Posterior vena cava (tissue), 2 donors: ENCODE measurements at regions not wholly inside any gene's neighbourhood (a gene's known extent, or its start where the extent isn't known, plus 50 kb on each side); places are given as distances from the start of the nearest gene placed in this dataset.

Experiments
- DNase-seq: peaks from one replicate; pipeline ENCODE4 v3.0.0-alpha.2; 2020; ENCODE audit warnings: low spot score
- intact Hi-C, 2 donors: fragments of 100-400 bp; cut with DNase I; formaldehyde crosslinking; loops; one replicate each; pipeline versions ENCODE4 v1.14.1 to v1.14.2; 2022 to 2023
- donor health status: DM: yes; HTN: yes; CAD: no.
- donor health status: DM: yes; HTN: yes; CAD: no.

DNA sequence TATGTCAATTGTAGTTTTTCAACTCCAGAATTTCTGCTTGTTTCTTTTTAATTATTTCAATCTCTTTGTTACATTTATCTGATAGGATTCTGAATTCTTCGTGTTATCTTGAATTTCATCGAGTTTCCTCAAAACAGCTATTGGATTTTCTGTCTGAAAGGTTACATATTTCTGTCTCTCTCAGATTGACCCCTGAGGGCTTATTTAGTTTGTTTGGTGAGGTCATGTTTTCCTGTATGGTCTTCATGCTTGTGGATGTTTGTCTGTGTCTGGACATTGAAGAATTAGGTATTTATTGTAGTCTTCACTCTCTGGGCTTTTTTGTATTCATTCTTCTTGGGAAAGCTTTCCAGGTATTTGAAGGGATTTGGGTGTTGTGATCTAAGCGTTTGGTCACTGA is 85.6 kb downstream of the SNAPC1 start:
- no peak for DNase-seq
- intact Hi-C loops, result no loop called here

DNA sequence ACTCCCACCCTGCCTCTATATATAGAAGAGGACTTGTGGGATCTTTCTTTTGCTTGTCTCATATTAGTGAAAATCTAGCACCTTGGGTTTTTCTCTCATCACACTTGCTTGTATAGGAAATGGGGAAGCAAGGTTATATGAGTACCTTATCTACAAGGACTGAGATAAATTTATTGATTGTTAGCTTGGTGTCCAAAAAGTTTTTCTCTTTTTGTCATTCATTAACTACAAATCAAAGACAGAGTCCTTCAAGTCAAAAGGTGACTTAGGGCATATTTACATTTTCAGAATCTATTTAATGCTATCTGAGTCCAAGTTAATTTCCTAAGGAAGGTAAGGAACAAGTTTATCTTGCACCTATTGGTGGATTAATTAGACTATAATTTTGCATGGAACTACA is 92.7 kb downstream of the SNAPC1 start:
- intact Hi-C loops, result loop anchor here in 1 of 2 donors (5.0 kb wide), 1 partner anchor 1567 kb away; no protein-coding TSS in a partner anchor
- DNase-seq, result no peak

DNA sequence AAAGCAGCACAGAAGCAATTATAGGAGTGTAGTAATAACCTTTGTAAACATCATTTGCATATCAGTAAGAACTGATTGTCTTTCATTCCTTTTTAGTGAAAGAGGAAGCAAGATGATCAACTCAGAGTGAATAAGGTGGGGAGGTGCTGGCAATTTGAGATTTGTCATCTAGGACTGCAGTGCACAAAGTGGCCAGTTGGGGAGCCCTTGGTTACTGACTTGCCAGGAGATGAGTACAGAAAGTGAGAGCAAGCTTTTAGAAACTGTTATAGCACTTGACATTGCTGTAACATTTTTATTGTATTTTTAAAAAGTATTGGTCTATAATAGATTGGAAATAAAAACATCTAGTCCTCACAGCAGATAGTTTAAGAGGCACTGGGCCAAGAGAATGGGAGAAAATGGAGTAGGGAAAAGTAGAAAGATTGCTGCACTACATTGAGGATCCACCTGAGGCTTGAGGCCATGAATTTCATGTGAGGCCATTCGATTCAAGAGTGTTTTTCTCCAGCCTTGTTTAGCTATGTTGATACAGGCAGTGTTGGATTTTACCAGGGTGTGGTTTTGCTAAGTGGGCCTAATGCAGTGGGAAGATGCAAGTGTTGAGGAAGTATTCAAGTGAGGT is 98.2 kb downstream of the SNAPC1 start:
- DNase-seq, result no peak
- intact Hi-C loops, result no loop called here

DNA sequence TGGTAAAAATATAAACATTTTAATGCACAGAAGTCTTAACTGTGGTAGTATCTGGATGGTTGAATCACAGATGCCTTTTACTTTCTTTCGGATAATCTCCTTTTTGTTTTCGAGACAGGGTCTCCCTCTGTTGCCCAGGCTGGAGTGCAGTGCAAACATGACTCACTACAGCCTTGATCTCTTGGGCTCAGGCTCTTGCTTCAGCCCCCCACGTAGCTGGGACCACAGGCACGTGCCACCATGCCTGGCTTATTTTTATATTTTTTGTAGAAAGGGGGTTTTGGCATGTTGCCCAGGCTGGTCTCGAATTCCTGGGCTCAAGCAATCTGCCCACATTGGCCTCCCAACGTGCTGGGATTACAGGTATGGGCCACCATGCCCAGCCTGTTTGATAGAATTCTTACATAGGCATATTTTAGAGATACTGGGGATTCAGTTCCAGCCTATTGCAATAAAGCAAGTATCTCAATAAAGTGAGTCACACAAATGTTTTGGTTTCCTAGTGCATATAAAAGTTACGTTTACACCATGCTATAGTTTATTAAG is 99.2 kb downstream of the SNAPC1 start:
- intact Hi-C loops, result no loop called here
- no peak for DNase-seq

DNA sequence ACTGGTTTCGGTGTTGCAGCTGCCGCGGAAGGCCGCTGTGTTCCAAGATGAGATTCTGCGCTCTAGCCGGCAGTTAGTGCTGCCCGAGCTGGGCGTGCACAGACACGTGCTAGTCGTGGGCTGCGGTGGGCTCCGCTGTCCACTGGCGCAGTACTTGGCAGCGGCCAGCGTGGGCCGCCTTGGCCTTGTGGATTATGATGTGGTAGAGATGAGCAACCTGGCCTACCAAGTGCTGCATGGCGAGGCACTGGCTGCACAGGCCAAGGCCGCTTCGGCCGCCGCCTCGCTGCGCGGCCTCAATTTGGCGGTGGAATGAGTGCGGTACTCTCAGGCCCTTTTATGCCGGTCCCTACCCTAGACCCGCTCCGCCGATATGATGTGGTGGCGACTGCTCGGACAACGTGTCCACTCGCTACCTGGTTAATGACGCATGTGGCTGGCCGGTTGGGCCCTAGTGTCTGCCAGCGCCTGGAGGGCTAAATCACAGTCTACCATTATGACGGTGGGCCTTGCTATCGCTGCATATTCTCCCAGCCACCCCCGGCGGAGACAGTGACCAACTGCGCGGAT is 102.2 kb downstream of the SNAPC1 start:
- no peak for DNase-seq
- intact Hi-C loops, result no loop called here

DNA sequence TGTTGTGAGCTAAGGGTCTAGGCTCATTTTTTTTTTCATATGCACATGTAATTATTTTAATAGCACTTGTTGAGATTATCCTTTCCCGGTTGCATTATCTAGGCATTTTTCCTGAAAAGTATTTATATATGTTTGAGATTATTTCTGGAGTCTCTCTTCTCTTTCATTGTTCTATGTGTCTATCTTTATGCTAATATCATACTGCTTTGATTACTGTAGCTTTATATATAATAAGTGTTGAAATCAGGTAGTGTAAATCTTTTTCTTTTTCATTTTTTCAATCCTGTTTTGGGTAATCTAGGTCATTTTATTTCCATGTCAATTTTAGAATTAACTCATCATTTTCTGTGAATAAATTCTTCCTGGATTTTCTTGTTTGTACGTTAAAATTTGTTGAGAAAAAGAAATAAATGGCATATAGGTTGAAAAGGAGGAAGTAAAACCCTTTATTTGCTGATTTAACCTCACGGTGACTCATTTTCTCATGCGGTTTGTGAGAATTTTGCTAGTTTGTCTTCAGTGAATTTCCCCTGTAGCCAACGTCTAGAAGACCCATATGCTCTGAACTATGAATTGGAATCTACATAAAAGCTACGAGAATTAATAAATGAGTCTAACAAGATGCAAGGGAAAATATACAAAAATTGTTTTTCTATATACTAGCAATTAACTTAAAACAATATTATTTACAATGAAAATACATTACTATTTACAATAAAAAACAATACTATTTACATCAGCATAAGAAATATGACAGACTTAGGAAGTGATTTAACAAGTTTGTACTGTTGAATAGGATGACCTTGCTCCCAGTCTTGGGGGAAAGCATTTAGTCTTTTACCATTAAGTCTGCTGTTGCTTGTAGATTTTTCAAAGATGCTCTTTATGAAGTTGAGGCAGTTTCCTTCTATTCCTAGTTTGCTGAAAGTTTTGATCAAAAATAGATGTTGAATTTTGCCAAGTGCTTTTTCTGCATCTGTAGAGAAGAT is 105.0 kb downstream of the SNAPC1 start:
- intact Hi-C loops, result no loop called here
- no peak for DNase-seq

DNA sequence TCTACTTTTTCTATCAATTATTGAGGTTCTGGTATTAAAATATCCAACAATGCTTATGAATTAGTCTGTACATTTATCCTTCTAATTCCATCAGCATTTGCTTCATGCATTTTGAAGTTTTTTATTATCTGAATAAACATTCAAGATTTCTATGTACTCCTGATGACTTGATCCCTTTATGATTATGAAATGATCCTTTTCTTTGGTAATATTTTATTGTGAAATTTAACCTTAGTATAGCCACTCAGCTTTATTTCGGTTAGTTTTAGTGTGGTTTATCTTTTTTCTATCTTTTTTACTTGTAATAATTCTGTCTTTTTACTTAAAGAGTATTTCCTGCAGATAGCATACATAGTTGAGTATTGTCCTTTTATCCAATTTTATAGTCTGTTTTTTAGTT is 106.6 kb downstream of the SNAPC1 start:
- intact Hi-C loops, result no loop called here
- DNase-seq, result no peak

DNA sequence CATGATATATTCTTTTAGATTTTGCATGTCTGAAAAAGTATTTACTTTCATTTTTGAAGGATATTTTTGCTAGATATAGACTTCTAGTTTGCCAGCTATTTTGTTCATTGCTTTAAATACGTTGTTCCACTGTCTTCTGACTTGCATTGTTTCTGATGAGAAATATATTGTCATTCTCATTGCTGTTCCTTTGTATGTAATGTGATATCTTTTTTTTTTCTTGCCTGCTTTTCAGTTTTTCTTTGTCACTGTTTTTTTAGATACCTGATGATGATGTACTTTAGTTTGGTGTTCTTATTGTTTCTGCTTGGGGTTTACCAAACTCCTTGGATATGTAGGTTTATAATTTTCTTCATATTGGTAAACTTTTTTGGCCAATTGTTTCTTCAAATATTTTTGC is 107.9 kb downstream of the SNAPC1 start:
- intact Hi-C loops, result no loop called here
- no peak for DNase-seq

DNA sequence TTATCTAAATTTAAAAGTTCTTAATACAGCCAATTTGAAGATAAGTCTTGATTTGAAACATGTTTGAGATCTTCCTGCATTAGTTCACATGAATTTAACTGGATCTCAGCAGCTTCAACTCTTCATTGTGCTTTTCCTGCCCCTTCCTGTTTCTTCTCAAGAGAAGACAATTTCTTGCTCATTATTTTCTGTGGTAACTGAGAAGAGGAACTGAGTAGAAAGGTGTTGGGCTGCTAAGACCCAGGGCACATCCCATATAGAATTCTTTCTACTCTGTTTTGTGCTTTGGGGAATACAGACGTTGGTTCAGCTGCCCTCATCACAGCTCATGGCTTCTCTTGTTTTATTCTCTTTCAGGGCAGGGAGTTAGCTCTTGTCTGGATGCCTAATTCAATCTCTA is 110.2 kb downstream of the SNAPC1 start:
- intact Hi-C loops, result no loop called here
- DNase-seq, result no peak

DNA sequence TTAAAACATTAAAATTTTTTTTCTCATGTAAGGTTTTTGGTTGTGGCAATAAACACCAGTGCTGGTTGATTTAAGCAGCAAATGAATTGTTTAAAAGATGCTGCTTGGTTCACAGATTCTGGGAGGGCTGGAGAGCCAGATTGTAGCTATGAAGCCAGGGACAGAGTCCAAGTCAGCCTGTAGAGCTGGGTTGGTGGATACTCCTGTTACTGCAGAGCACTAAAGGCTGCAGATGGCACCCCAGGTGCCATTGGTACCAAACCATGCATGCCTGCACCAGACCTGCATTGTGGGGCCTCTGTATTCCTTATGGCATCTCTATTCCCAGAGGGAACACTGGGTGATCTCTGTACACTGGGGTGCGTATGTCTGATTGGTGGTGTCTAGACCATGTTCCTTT is 113.3 kb downstream of the SNAPC1 start:
- intact Hi-C loops, result no loop called here
- DNase-seq, result no peak

DNA sequence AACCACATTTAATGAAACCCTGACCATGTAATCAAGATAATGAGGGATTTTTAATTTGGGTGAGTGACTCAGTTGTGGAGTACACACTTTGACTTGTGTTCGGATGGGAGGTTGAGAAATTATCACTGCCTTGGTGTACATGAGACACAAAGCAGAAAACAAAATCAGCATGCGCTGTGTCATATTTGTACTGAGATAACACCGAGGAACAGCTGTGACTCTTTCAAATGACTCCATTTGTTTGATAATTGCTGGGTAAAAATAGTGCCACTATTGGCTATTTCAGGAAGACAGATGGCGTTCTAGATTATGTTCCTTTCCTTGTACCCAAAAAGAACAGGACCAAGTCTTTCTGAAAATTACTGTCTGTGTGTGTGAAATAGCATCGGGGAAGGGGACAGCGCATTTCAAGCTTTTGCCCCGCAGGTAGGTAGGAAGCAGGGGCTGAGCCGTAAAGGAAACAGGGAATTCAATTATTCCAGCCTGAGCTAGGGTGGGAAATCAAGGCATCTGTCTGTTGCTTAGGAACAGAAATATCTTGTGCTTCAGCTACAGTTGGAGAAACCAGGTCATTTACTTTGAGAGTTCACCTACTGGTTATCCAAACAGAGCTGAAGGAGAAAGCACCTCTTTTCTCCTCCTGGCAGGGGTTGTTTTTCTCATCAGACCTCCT is 114.3 kb downstream of the SNAPC1 start:
- intact Hi-C loops, result no loop called here
- no peak for DNase-seq

DNA sequence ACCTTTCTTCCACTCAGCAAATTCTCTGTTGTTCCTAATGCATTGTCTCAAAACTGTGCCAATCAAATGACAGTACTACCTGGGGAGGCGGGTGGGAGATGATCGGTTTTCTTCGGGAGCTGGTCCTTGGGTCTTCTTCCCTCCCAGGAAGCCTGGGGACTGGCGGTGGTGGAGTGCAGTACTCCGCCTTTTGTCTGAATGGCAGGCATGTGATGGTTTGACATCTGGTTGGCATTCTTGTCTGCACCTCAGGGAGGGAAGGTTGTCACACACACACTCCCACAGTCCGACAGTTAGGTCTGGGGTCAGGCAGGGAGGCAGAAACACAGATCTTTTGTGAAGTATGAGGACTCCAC is 114.8 kb downstream of the SNAPC1 start:
- DNase-seq, result no peak
- intact Hi-C loops, result no loop called here

DNA sequence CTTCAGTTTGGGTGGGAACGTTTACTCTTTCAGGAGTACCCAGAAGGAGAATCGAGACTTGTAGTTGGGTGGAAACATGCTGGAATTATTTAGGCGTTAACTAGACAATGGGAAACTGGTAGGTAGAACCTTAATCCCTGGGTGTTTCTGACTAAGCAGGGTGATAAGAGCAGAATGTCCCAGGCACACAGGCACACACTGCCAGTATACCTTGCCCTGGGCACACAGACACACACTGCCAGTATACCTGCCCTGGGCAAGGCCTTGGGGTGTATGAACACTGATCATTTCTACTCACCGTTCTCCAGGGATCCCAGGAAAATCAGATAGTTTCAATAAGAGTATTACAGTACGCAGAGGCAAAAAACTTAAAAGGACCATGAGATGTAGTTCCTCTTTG is 115.5 kb downstream of the SNAPC1 start:
- intact Hi-C loops, result no loop called here
- DNase-seq, result no peak

DNA sequence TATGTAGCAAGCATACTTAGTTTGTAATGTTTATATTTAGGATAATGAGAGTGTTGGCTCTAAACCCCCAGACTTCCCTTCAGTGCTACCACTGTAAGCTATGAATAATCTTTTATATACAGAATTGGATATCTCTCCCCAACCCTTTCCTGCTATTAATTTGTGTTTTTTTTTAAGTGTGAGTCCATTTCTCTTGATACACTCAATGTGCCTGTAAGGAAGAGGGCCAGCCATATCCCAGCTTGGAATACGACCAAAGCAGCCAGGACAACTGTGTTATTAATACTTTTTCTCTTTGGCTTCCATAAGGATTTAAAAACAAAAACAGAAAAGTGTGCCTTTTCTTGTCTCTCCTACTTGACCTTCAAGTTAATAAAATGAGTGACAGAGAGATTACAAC is 116.7 kb downstream of the SNAPC1 start:
- intact Hi-C loops, result no loop called here
- DNase-seq, result no peak

DNA sequence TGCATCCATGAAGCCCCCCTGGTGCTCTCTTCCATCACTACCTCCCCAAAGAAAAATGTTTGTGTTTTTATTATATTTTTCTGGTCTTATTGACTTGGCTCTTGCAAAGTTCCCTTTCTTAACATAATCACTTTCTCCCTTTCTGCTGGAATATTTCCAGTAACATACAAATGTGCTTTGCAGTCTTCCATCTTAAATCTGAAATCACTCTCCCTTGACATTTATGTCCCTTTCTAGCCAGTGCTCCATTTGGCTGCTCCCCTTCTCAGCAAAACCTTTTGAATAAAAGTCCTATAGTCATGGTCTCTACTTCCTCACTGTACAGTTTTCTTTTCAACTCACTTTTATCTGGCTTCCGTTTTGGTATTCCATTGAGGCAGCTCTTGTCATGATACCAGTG is 118.8 kb downstream of the SNAPC1 start:
- intact Hi-C loops, result no loop called here
- DNase-seq, result no peak

DNA sequence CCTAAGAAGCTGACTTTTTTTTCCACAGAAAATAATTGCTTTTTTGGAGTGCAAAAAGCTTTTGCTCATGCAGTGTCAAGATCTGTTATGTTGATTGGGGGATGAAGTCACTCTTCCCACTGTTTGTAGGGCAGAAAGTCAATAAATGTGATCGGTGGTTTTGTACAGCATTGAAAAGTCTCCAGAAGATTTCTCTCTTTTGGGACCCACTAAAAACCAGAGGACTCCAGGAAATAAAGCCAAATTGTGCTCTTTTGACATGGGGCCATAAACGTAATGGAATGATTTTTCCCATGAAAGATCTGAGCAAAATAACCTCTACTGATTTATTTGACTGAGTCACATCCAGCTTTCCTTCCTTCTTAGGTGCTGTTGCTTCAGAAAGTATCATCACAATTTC is 122.5 kb downstream of the SNAPC1 start:
- intact Hi-C loops, result no loop called here

DNA sequence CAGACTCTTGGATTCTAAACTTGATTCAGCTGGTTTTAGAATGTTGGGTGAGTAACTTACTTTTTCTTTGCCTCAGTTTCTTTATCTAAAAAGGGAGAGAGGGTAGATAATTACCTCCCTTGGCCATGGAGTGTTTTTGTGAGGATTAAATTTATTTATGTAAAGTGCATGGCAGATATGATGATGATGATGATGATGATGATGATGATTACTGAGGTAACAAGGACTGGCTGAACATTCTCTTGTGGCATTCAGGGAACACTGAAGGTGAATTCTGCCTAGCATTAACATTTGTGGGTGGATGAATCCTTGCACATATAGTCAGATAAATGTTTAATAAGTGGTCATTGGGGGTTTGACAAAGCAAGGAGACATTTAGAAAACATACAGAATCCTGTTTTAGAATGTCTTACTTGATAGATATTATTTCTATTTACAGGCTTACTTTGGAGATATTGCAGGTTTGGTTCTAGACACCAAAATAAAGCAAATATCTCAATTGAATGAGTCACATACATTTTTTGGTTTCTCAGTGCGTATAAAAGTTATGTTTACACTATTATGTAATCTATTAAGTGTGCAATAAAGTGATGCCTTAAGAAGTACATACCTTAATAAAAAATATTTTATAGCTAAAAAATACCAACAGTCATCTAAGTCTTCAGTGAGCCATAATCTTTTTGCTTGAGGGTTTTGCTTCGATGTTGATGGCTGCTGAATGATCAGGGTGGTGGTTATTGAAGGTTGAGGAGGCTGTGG is 123.2 kb downstream of the SNAPC1 start:
- no peak for DNase-seq
- intact Hi-C loops, result no loop called here

More for the DNA sequence above, 122.5 kb downstream of the SNAPC1 start:
- DNase-seq, result no peak

DNA sequence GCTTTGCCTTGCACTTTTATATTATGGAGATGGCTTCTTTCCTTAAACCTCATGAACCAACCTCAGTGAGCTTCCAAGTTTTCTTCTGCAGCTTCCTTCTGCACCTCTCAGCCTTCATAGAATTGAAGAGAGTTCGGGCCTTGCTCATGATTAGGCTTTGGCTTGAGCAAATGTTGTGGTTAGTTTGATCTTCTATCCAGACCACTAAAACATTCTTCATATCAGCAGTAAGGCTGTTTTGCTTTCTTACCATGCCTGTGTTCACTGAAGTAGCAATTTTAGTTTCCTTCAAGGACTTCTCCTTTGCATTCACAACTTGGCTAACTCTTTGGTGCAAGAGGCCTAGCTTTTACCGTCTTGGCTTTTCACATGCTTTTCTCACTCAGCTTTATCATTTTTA is 125.4 kb downstream of the SNAPC1 start:
- DNase-seq, result no peak
- intact Hi-C loops, result no loop called here

DNA sequence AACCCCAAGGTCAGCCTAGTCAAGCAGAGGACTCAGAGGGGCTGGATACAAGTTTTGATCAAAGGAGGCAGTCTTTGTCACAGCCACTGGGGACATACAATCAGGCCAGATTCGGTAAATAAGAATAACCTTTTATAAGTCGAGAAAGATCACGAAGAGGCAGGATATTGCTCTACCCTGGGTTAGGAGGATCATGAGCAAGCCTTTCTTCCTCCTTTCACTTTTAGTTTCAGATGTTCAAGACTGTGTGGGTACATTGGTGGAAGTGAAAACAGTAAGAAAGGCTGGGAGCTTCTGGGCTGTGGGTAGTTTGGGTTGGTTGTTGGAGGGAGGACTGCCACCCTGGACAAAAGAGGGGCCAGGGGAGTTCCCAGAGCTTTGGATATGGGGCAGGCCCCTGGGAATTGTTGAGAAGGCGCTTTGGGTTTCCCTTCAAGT is 127.7 kb downstream of the SNAPC1 start:
- no peak for DNase-seq
- intact Hi-C loops, result no loop called here
